Vagina (tissue), 2 donors: ENCODE measurements at regions not wholly inside any gene's neighbourhood (a gene's known extent, or its start where the extent isn't known, plus 50 kb on each side); places are given as distances from the start of the nearest gene placed in this dataset.

Source experiments
- DNase-seq, 2 donors: peaks; one replicate each; pipeline ENCODE4 v3.0.0-alpha.2; 2017; ENCODE audit errors: extremely low spot score in 2 of 2
- H3K27ac ChIP-seq: fragments of 200-600 bp; sonication (generic); one replicate; pipeline ENCODE4 v1.5.1; 2019
- H3K27me3 ChIP-seq: fragments of 200-600 bp; sonication (generic); one replicate; pipeline ENCODE4 v1.5.1; 2019
- H3K36me3 ChIP-seq, 2 donors: fragments of 200-600 bp; sonication (generic); one replicate each; pipeline ENCODE4 v1.5.1; 2017 to 2019
- H3K4me1 ChIP-seq: fragments of 200-600 bp; sonication (generic); one replicate; pipeline ENCODE4 v1.5.1; 2019
- H3K4me3 ChIP-seq, 2 donors: fragments of 200-600 bp; sonication (generic); 1 replicate in 1 of 2; 2 replicates in 1 of 2; pipeline ENCODE4 v1.5.1; 2016 to 2019
- H3K9me3 ChIP-seq: fragments of 200-600 bp; sonication (generic); one replicate; pipeline ENCODE4 v1.5.1; 2019
- CTCF ChIP-seq, 3 experiments: fragments of 450-650 bp in 2 of 3; fragments of 200-600 bp in 1 of 3; sonication (generic) in 1 of 3; IDR thresholded peaks; one replicate each; pipeline ENCODE4 v1.5.1; 2017 to 2019; ENCODE audit warnings: antibody characterized with exemption in 3 of 3, mild to moderate bottlenecking in 2 of 3, moderate library complexity in 2 of 3
- POLR2A ChIP-seq, 2 donors: fragments of 450-650 bp; IDR thresholded peaks; one replicate each; pipeline ENCODE4 v1.6.1; 2017; ENCODE audit warnings: antibody characterized with exemption in 2 of 2, mild to moderate bottlenecking in 2 of 2, moderate library complexity in 2 of 2
- POLR2AphosphoS5 ChIP-seq, 2 donors: sonication (generic); formaldehyde crosslinking; IDR thresholded peaks; one replicate each; pipeline ENCODE4 v1.9.0; 2017; ENCODE audit warnings: antibody characterized with exemption in 2 of 2, mild to moderate bottlenecking in 2 of 2, low read depth in 1 of 2; ENCODE audit not compliant: insufficient read depth in 1 of 2
- intact Hi-C: fragments of 100-400 bp; cut with DNase I; formaldehyde crosslinking; loops from one replicate; pipeline ENCODE4 v1.15.1; 2023

- Histone ChIP-seq H3K4me3 (no peak overlapping the region), H3K27me3 (no peaks in the 10 kb centered on the region), H3K36me3 (no peaks in the 10 kb centered on the region), H3K27ac (no peak overlapping the region), H3K4me1 (peaks cover 6% of the 10 kb centered on the region), H3K9me3 (no peaks in the 10 kb centered on the region)
- DNase-seq: no peak
- TF ChIP-seq POLR2A (IDR thresholded peaks at IDR 0.05) (no peak), CTCF (IDR thresholded peaks at IDR 0.05) (no peak), POLR2AphosphoS5 (IDR thresholded peaks at IDR 0.05; ENCODE audit: insufficient read depth in 1 of 2, low read depth in 1 of 2) (no peak)
- intact Hi-C loops: no loop called here
These were observed 290.4 kb upstream of the TBX3 start for GRCh38 chr12:114974333-114974732.

GRCh38 chr12:114968727-114969126, 284.8 kb upstream of the TBX3 start:
- TF ChIP-seq POLR2A (IDR thresholded peaks at IDR 0.05) (no peak), CTCF (IDR thresholded peaks at IDR 0.05) (no peak), POLR2AphosphoS5 (IDR thresholded peaks at IDR 0.05; ENCODE audit: insufficient read depth in 1 of 2, low read depth in 1 of 2) (no peak)
- no peak for DNase-seq
- Histone ChIP-seq H3K4me1 (peaks cover 10% of the 10 kb centered on the region), H3K9me3 (no peaks in the 10 kb centered on the region), H3K4me3 (no peak overlapping the region), H3K36me3 (no peaks in the 10 kb centered on the region), H3K27ac (no peak overlapping the region), H3K27me3 (no peaks in the 10 kb centered on the region)
- intact Hi-C loops: no loop called here

GRCh38 chr12:114967151-114967550, 283.2 kb upstream of the TBX3 start:
- H3K27me3 ChIP-seq: no peaks in the 10 kb centered on the region
- intact Hi-C loops: no loop called here
- no peak overlapping the region for H3K27ac ChIP-seq
- H3K4me1 ChIP-seq: peaks cover 10% of the 10 kb centered on the region
- no peak for TF ChIP-seq POLR2AphosphoS5 (IDR thresholded peaks at IDR 0.05; ENCODE audit: insufficient read depth in 1 of 2, low read depth in 1 of 2)
- no peak for TF ChIP-seq POLR2A (IDR thresholded peaks at IDR 0.05)
- TF ChIP-seq CTCF (IDR thresholded peaks at IDR 0.05): no peak
- H3K4me3 ChIP-seq: no peak overlapping the region
- no peaks in the 10 kb centered on the region for H3K9me3 ChIP-seq
- H3K36me3 ChIP-seq: no peaks in the 10 kb centered on the region
- no peak for DNase-seq

- no peak overlapping the region for H3K4me3 ChIP-seq
- no peak overlapping the region for H3K27ac ChIP-seq
- TF ChIP-seq CTCF (IDR thresholded peaks at IDR 0.05): no peak
- TF ChIP-seq POLR2AphosphoS5 (IDR thresholded peaks at IDR 0.05; ENCODE audit: insufficient read depth in 1 of 2, low read depth in 1 of 2): no peak
- no peak for TF ChIP-seq POLR2A (IDR thresholded peaks at IDR 0.05)
- DNase-seq: no peak
- intact Hi-C loops: no loop called here
- H3K27me3 ChIP-seq: no peaks in the 10 kb centered on the region
- H3K36me3 ChIP-seq: no peaks in the 10 kb centered on the region
- peaks cover 9% of the 10 kb centered on the region for H3K4me1 ChIP-seq
- H3K9me3 ChIP-seq: no peaks in the 10 kb centered on the region
These were observed 280.9 kb upstream of the TBX3 start for GRCh38 chr12:114964841-114965240.

GRCh38 chr12:114963846-114964245, 279.9 kb upstream of the TBX3 start:
- no peak for DNase-seq
- no peaks in the 10 kb centered on the region for H3K4me1 ChIP-seq
- no peak overlapping the region for H3K4me3 ChIP-seq
- intact Hi-C loops: no loop called here
- no peaks in the 10 kb centered on the region for H3K36me3 ChIP-seq
- H3K9me3 ChIP-seq: no peaks in the 10 kb centered on the region
- TF ChIP-seq POLR2A (IDR thresholded peaks at IDR 0.05) (no peak), CTCF (IDR thresholded peaks at IDR 0.05) (no peak), POLR2AphosphoS5 (IDR thresholded peaks at IDR 0.05; ENCODE audit: insufficient read depth in 1 of 2, low read depth in 1 of 2) (no peak)
- no peak overlapping the region for H3K27ac ChIP-seq
- no peaks in the 10 kb centered on the region for H3K27me3 ChIP-seq
